WTC11 (cell line): ENCODE measurements at regions not wholly inside any gene's neighbourhood (a gene's known extent, or its start where the extent isn't known, plus 50 kb on each side); places are given as distances from the start of the nearest gene placed in this dataset.

Experiments
- ATAC-seq: fragments of 200-7000 bp; cut with Tn5 transposase; 2 replicates; pipeline ENCODE4 v1.10.0; 2021; ENCODE audit warnings: mild to moderate bottlenecking, moderate library complexity
- CTCF ChIA-PET: fragments of 300-600 bp; sonication (Branson Sonifier 250); formaldehyde crosslinking; loops from one replicate; lab custom pipeline; 2021; ENCODE audit warnings: antibody characterized with exemption; lab: Charles Lee
- POLR2A ChIA-PET: fragments of 350-600 bp; sonication (Branson Sonifier 250); formaldehyde crosslinking; loops from one replicate; lab custom pipeline; 2021; ENCODE audit warnings: antibody characterized with exemption; lab: Charles Lee
- DNase-seq: peaks from one replicate; pipeline ENCODE4 v3.0.0; 2021; ENCODE audit warnings: low spot score
- H3K27ac Mint-ChIP-seq: 2 replicates; pipeline ENCODE4 v1.8.0; 2021; ENCODE audit warnings: mixed read lengths
- H3K27me3 Mint-ChIP-seq: 2 replicates; pipeline ENCODE4 v1.8.0; 2021; ENCODE audit warnings: low read depth, mild to moderate bottlenecking, moderate library complexity, mixed read lengths
- H3K36me3 Mint-ChIP-seq: 2 replicates; pipeline ENCODE4 v1.8.0; 2021; ENCODE audit warnings: mixed read lengths
- H3K4me1 Mint-ChIP-seq: 2 replicates; pipeline ENCODE4 v1.8.0; 2022; ENCODE audit warnings: mixed read lengths
- H3K4me3 Mint-ChIP-seq: 2 replicates; pipeline ENCODE4 v1.8.0; 2021; ENCODE audit warnings: mild to moderate bottlenecking, moderate library complexity, mixed read lengths
- H3K9me3 Mint-ChIP-seq: 2 replicates; pipeline ENCODE4 v1.8.0; 2021; ENCODE audit warnings: mixed read lengths
- ELF4 ChIP-seq: sonication (generic); formaldehyde crosslinking; IDR thresholded peaks from 2 replicates; pipeline ENCODE4 v1.8.1; 2022; ENCODE audit warnings: low read depth, mild to moderate bottlenecking, moderate library complexity, missing genetic modification reagents
- EMX1 ChIP-seq: fragments of 250-450 bp; sonication (Bioruptor Pico); IDR thresholded peaks from 2 replicates; pipeline ENCODE4 v1.8.0; 2021; ENCODE audit warnings: mild to moderate bottlenecking
- HMGA2 ChIP-seq: fragments of 250-450 bp; sonication (Bioruptor Pico); IDR thresholded peaks from 2 replicates; pipeline ENCODE4 v1.4.0; 2021; ENCODE audit warnings: mild to moderate bottlenecking, moderate library complexity
- NFATC4 ChIP-seq: fragments of 250-450 bp; sonication (Bioruptor Pico); IDR thresholded peaks from 2 replicates; pipeline ENCODE4 v1.9.0; 2021; ENCODE audit warnings: mild to moderate bottlenecking
- NR1H2 ChIP-seq: sonication (generic); formaldehyde crosslinking; IDR thresholded peaks from 2 replicates; pipeline ENCODE4 v1.9.0; 2021; ENCODE audit warnings: mild to moderate bottlenecking, moderate library complexity, missing genetic modification reagents
- RORB ChIP-seq: fragments of 250-450 bp; sonication (Bioruptor Pico); IDR thresholded peaks from 2 replicates; pipeline ENCODE4 v1.9.0; 2021; ENCODE audit warnings: mild to moderate bottlenecking
- SMAD4 ChIP-seq: sonication (generic); formaldehyde crosslinking; IDR thresholded peaks from 2 replicates; pipeline ENCODE4 v1.8.0; 2022; ENCODE audit warnings: mild to moderate bottlenecking, missing genetic modification reagents
- TEAD4 ChIP-seq: sonication (generic); formaldehyde crosslinking; IDR thresholded peaks from 2 replicates; pipeline ENCODE4 v1.8.0; 2022; ENCODE audit warnings: mild to moderate bottlenecking, missing genetic modification reagents
- ZNF138 ChIP-seq: sonication (generic); formaldehyde crosslinking; conservative IDR thresholded peaks from 2 replicates; pipeline ENCODE4 v1.8.1; 2022; ENCODE audit warnings: mild to moderate bottlenecking, moderate library complexity, missing genetic modification reagents
- ZNF416 ChIP-seq: fragments of 250-450 bp; sonication (Bioruptor Pico); IDR thresholded peaks from 2 replicates; pipeline ENCODE4 v1.9.0; 2021; ENCODE audit warnings: mild to moderate bottlenecking, inconsistent platforms
- ZNF671 ChIP-seq: fragments of 250-450 bp; sonication (Bioruptor Pico); IDR thresholded peaks from 2 replicates; pipeline ENCODE4 v1.8.0; 2021; ENCODE audit warnings: mild to moderate bottlenecking
- TF ChIP-seq, protein P1 (sequence below): sonication (generic); formaldehyde crosslinking; IDR thresholded peaks from 2 replicates; pipeline ENCODE4 v1.8.1; 2022; ENCODE audit warnings: low read depth, missing genetic modification reagents, borderline replicate concordance
- TF ChIP-seq, protein P2 (sequence below): fragments of 250-450 bp; sonication (Bioruptor Pico); IDR thresholded peaks from 2 replicates; pipeline ENCODE4 v1.9.0; 2021; ENCODE audit warnings: mild to moderate bottlenecking
- TF ChIP-seq, protein P3 (sequence below): fragments of 250-450 bp; sonication (Bioruptor Pico); IDR thresholded peaks from 2 replicates; pipeline ENCODE4 v1.9.0; 2021; ENCODE audit warnings: mild to moderate bottlenecking, borderline replicate concordance
- TF ChIP-seq, protein P4 (sequence below): sonication (generic); formaldehyde crosslinking; IDR thresholded peaks from 2 replicates; pipeline ENCODE4 v1.8.1; 2022; ENCODE audit warnings: mild to moderate bottlenecking, missing genetic modification reagents, moderate library complexity, borderline replicate concordance
- TF ChIP-seq, protein P5 (sequence below): sonication (generic); formaldehyde crosslinking; IDR thresholded peaks from 2 replicates; pipeline ENCODE4 v1.8.0; 2022; ENCODE audit warnings: mild to moderate bottlenecking, missing genetic modification reagents
- TF ChIP-seq, protein P6 (sequence below): sonication (generic); formaldehyde crosslinking; IDR thresholded peaks from 2 replicates; pipeline ENCODE4 v1.8.1; 2022; ENCODE audit warnings: missing genetic modification reagents, borderline replicate concordance
- TF ChIP-seq, protein P7 (sequence below): sonication (generic); formaldehyde crosslinking; IDR thresholded peaks from 2 replicates; pipeline ENCODE4 v1.8.0; 2022; ENCODE audit warnings: mild to moderate bottlenecking, missing genetic modification reagents
- TF ChIP-seq, protein P8 (sequence below): sonication (generic); formaldehyde crosslinking; IDR thresholded peaks from 2 replicates; pipeline ENCODE4 v1.8.1; 2023; ENCODE audit warnings: mild to moderate bottlenecking, missing genetic modification reagents, moderate library complexity

DNA sequence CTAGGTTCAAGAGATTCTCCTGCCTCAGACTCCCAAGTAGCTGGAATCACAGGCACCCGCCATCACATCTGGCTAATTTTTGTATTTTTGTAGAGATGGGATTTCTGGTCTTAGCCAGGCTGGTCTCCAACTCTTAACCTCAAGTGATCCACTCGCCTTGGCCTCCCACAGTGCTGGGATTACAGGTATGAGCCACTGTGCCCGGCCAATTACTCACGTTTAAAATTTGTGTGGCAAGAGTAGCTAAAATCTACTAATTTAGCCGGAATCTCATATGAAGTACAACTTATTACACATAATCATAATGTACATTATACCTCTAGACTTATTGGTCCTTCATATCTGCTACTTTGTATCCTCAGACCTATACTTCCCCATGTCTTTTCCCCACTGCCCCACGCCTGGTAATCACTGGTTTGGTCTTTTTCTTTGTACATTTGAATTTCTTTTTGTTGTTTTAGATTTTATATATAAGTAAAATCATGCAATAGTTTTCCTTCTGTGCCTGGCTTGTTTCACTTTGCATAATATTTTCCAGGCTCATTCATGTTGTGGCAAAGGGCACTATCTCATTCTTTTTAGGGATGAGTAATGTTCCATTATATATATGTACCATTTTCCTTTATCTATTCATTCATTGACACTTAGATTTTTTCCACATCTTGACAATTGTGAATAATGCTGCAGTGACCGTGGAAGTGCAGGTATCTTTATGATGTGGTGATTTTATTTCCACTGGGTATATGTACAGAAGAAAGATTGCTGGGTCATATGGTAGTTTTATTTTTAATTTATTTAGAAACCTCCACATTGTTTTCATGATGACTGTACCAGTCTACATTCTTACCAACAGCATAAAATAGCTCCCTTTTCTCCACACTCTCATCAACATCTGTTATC lies 605.0 kb upstream of the CBLB start:
- H3K27ac Mint-ChIP-seq = no peak overlapping the region
- H3K36me3 Mint-ChIP-seq = 0 out of 2 replicates have a peak, but pooled peaks cover 4% of the 10 kb centered on the region
- no peaks in the 10 kb centered on the region for H3K4me1 Mint-ChIP-seq
- ChIA-PET CTCF (no interaction called here), POLR2A (no interaction called here)
- peaks cover 44% of the 10 kb centered on the region for H3K9me3 Mint-ChIP-seq
- no peak for TF ChIP-seq ELF4 (CRISPR knock-in tag)
- TF ChIP-seq, protein P1, sequence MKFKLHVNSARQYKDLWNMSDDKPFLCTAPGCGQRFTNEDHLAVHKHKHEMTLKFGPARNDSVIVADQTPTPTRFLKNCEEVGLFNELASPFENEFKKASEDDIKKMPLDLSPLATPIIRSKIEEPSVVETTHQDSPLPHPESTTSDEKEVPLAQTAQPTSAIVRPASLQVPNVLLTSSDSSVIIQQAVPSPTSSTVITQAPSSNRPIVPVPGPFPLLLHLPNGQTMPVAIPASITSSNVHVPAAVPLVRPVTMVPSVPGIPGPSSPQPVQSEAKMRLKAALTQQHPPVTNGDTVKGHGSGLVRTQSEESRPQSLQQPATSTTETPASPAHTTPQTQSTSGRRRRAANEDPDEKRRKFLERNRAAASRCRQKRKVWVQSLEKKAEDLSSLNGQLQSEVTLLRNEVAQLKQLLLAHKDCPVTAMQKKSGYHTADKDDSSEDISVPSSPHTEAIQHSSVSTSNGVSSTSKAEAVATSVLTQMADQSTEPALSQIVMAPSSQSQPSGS (CRISPR knock-in tag) = no peak
- TF ChIP-seq NR1H2 (CRISPR knock-in tag) = no peak
- TF ChIP-seq, protein P2, sequence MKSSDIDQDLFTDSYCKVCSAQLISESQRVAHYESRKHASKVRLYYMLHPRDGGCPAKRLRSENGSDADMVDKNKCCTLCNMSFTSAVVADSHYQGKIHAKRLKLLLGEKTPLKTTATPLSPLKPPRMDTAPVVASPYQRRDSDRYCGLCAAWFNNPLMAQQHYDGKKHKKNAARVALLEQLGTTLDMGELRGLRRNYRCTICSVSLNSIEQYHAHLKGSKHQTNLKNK (CRISPR knock-in tag) = no peak
- no peak for TF ChIP-seq NFATC4 (CRISPR knock-in tag)
- TF ChIP-seq, protein P3, sequence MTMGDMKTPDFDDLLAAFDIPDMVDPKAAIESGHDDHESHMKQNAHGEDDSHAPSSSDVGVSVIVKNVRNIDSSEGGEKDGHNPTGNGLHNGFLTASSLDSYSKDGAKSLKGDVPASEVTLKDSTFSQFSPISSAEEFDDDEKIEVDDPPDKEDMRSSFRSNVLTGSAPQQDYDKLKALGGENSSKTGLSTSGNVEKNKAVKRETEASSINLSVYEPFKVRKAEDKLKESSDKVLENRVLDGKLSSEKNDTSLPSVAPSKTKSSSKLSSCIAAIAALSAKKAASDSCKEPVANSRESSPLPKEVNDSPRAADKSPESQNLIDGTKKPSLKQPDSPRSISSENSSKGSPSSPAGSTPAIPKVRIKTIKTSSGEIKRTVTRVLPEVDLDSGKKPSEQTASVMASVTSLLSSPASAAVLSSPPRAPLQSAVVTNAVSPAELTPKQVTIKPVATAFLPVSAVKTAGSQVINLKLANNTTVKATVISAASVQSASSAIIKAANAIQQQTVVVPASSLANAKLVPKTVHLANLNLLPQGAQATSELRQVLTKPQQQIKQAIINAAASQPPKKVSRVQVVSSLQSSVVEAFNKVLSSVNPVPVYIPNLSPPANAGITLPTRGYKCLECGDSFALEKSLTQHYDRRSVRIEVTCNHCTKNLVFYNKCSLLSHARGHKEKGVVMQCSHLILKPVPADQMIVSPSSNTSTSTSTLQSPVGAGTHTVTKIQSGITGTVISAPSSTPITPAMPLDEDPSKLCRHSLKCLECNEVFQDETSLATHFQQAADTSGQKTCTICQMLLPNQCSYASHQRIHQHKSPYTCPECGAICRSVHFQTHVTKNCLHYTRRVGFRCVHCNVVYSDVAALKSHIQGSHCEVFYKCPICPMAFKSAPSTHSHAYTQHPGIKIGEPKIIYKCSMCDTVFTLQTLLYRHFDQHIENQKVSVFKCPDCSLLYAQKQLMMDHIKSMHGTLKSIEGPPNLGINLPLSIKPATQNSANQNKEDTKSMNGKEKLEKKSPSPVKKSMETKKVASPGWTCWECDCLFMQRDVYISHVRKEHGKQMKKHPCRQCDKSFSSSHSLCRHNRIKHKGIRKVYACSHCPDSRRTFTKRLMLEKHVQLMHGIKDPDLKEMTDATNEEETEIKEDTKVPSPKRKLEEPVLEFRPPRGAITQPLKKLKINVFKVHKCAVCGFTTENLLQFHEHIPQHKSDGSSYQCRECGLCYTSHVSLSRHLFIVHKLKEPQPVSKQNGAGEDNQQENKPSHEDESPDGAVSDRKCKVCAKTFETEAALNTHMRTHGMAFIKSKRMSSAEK = no peak
- TF ChIP-seq ZNF671 (CRISPR knock-in tag) = no peak
- TF ChIP-seq TEAD4 (CRISPR knock-in tag) = no peak
- TF ChIP-seq, protein P4, sequence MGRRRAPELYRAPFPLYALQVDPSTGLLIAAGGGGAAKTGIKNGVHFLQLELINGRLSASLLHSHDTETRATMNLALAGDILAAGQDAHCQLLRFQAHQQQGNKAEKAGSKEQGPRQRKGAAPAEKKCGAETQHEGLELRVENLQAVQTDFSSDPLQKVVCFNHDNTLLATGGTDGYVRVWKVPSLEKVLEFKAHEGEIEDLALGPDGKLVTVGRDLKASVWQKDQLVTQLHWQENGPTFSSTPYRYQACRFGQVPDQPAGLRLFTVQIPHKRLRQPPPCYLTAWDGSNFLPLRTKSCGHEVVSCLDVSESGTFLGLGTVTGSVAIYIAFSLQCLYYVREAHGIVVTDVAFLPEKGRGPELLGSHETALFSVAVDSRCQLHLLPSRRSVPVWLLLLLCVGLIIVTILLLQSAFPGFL = no peak
- TF ChIP-seq, protein P5, sequence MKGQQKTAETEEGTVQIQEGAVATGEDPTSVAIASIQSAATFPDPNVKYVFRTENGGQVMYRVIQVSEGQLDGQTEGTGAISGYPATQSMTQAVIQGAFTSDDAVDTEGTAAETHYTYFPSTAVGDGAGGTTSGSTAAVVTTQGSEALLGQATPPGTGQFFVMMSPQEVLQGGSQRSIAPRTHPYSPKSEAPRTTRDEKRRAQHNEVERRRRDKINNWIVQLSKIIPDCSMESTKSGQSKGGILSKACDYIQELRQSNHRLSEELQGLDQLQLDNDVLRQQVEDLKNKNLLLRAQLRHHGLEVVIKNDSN (CRISPR knock-in tag) = no peak
- no peak for TF ChIP-seq HMGA2
- TF ChIP-seq EMX1 (CRISPR knock-in tag) = no peak
- TF ChIP-seq ZNF416 (CRISPR knock-in tag) = no peak
- TF ChIP-seq, protein P6, sequence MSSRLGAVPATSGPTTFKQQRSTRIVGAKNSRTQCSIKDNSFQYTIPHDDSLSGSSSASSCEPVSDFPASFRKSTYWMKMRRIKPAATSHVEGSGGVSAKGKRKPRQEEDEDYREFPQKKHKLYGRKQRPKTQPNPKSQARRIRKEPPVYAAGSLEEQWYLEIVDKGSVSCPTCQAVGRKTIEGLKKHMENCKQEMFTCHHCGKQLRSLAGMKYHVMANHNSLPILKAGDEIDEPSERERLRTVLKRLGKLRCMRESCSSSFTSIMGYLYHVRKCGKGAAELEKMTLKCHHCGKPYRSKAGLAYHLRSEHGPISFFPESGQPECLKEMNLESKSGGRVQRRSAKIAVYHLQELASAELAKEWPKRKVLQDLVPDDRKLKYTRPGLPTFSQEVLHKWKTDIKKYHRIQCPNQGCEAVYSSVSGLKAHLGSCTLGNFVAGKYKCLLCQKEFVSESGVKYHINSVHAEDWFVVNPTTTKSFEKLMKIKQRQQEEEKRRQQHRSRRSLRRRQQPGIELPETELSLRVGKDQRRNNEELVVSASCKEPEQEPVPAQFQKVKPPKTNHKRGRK (CRISPR knock-in tag) = no peak
- TF ChIP-seq RORB (CRISPR knock-in tag) = no peak
- no peak for TF ChIP-seq SMAD4 (CRISPR knock-in tag)
- TF ChIP-seq, protein P7, sequence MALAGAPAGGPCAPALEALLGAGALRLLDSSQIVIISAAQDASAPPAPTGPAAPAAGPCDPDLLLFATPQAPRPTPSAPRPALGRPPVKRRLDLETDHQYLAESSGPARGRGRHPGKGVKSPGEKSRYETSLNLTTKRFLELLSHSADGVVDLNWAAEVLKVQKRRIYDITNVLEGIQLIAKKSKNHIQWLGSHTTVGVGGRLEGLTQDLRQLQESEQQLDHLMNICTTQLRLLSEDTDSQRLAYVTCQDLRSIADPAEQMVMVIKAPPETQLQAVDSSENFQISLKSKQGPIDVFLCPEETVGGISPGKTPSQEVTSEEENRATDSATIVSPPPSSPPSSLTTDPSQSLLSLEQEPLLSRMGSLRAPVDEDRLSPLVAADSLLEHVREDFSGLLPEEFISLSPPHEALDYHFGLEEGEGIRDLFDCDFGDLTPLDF (CRISPR knock-in tag) = no peak
- no peak for TF ChIP-seq ZNF138 (CRISPR knock-in tag)
- TF ChIP-seq, protein P8, sequence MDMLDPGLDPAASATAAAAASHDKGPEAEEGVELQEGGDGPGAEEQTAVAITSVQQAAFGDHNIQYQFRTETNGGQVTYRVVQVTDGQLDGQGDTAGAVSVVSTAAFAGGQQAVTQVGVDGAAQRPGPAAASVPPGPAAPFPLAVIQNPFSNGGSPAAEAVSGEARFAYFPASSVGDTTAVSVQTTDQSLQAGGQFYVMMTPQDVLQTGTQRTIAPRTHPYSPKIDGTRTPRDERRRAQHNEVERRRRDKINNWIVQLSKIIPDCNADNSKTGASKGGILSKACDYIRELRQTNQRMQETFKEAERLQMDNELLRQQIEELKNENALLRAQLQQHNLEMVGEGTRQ = no peak
- H3K4me3 Mint-ChIP-seq = no peak overlapping the region
- ATAC-seq (no peak), DNase-seq (no peak)
- H3K27me3 Mint-ChIP-seq = no peaks in the 10 kb centered on the region
